ENCODE measurements at regions not wholly inside any gene's neighbourhood (a gene's known extent, or its start where the extent isn't known, plus 50 kb on each side); places are given as distances from the start of the nearest gene placed in this dataset.

- TF ChIP-seq CTCF (conservative IDR thresholded peaks at IDR 0.05) (no peak), EZH2 (IDR thresholded peaks at IDR 0.05; ENCODE audit: low read depth) (no peak)
Measured at GRCh38 chr9:129383019-129383560, 205.0 kb upstream of the IER5L start.
